Ovary (tissue), 7 donors: ENCODE measurements at regions not wholly inside any gene's neighbourhood (a gene's known extent, or its start where the extent isn't known, plus 50 kb on each side); places are given as distances from the start of the nearest gene placed in this dataset.

ENCODE experiments used
- DNase-seq, 5 donors: peaks; one replicate each; pipeline ENCODE4 v3.0.0-alpha.2; 2019 to 2020
- H3K27ac ChIP-seq, 2 donors: fragments of 200-600 bp; one replicate each; pipeline versions ENCODE4 v1.5.1 to v1.8.0; 2019 to 2022
- H3K27me3 ChIP-seq: fragments of 200-600 bp; one replicate; pipeline ENCODE4 v1.8.0; 2022
- H3K36me3 ChIP-seq: fragments of 200-600 bp; sonication (generic); one replicate; pipeline ENCODE4 v1.5.1; 2019
- H3K4me1 ChIP-seq: one replicate; pipeline ENCODE4 v1.8.1; 2013; ENCODE audit warnings: mild to moderate bottlenecking, moderate library complexity; ENCODE audit not compliant: insufficient read depth
- H3K4me3 ChIP-seq: fragments of 200-600 bp; sonication (generic); one replicate; pipeline ENCODE4 v1.5.1; 2017
- H3K9me3 ChIP-seq, 2 donors: fragments of 200-600 bp in 1 of 2; sonication (generic) in 1 of 2; one replicate each; pipeline versions ENCODE4 v1.5.1 to v1.8.1; 2013 to 2019; ENCODE audit warnings: mild to moderate bottlenecking in 1 of 2, moderate library complexity in 1 of 2
- EP300 ChIP-seq: sonication (generic); formaldehyde crosslinking; IDR thresholded peaks from one replicate; pipeline ENCODE4 v1.6.1; 2017; ENCODE audit warnings: antibody characterized with exemption
- POLR2A ChIP-seq: fragments of 450-650 bp; IDR thresholded peaks from one replicate; pipeline ENCODE4 v1.6.1; 2017; ENCODE audit warnings: antibody characterized with exemption, mild to moderate bottlenecking, moderate library complexity
- WGBS, 3 donors: extraction: QIAGEN DNeasy Blood & Tissue Kit in 1 of 3; methylation state at CpG; one replicate each; pipeline versions ENCODE4 v1.1.5 to v1.1.7; 2013 to 2017; 5-methylcytosine and 5-hydroxymethylcytosine counted together
- intact Hi-C, 4 donors: fragments of 100-400 bp; cut with DNase I; formaldehyde crosslinking; loops; one replicate each; pipeline versions ENCODE4 v1.11.0 to v1.15.1; 2022 to 2023
- TF ChIP-seq, protein P1 (sequence below), 3 donors: fragments of 450-650 bp in 2 of 3; fragments of 200-600 bp in 1 of 3; IDR thresholded peaks; one replicate each; pipeline versions ENCODE4 v1.5.1 to v1.8.0; 2016 to 2022; ENCODE audit warnings: antibody characterized with exemption in 3 of 3, mild to moderate bottlenecking in 1 of 3
- donor health status: DM: no; HTN: no; CAD: no; lungs with moderate emphysema.
- donor health status: DM: no; HTN: no; CAD: no.
- donor health status: Bipolar disorder and iron deficiency.
- donor health status: DM: no; HTN: no; CAD: no.
- donor health status: DM: yes; HTN: yes; CAD: no.

DNA sequence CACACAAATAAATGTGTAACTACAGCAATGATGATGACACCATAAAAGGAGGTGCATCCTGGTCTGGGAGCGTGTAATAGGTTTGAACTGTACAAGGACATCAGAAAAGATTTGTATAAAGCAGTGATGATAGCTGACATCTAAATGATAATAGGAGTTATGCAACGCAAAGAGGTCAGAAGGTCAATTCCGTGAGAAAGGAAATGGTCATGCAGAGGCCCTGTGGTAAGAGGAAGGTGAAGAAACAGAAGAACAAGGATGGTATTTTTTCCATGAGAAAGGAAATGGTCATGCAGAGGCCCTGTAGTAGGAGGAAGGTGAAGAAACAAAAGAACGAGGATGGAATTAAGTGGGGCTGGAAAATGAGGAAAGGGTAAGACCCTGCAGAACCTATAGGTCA, 106.7 kb upstream of the TMPO start:
- Histone ChIP-seq H3K27ac (no peak overlapping the region), H3K27me3 (no peaks in the 10 kb centered on the region), H3K36me3 (no peaks in the 10 kb centered on the region), H3K9me3 (no peaks in the 10 kb centered on the region), H3K4me1 (no peaks in the 10 kb centered on the region), H3K4me3 (no peak overlapping the region)
- intact Hi-C loops, result no loop called here
- no peak for TF ChIP-seq EP300
- no peak for TF ChIP-seq POLR2A
- TF ChIP-seq, protein P1, sequence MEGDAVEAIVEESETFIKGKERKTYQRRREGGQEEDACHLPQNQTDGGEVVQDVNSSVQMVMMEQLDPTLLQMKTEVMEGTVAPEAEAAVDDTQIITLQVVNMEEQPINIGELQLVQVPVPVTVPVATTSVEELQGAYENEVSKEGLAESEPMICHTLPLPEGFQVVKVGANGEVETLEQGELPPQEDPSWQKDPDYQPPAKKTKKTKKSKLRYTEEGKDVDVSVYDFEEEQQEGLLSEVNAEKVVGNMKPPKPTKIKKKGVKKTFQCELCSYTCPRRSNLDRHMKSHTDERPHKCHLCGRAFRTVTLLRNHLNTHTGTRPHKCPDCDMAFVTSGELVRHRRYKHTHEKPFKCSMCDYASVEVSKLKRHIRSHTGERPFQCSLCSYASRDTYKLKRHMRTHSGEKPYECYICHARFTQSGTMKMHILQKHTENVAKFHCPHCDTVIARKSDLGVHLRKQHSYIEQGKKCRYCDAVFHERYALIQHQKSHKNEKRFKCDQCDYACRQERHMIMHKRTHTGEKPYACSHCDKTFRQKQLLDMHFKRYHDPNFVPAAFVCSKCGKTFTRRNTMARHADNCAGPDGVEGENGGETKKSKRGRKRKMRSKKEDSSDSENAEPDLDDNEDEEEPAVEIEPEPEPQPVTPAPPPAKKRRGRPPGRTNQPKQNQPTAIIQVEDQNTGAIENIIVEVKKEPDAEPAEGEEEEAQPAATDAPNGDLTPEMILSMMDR (IDR thresholded peaks at IDR 0.05), result no peak
- 67 to 69% (median 68%) methylated on average over 4 of the region's 4 CpGs for WGBS, 3 donors
- no peak for DNase-seq

DNA sequence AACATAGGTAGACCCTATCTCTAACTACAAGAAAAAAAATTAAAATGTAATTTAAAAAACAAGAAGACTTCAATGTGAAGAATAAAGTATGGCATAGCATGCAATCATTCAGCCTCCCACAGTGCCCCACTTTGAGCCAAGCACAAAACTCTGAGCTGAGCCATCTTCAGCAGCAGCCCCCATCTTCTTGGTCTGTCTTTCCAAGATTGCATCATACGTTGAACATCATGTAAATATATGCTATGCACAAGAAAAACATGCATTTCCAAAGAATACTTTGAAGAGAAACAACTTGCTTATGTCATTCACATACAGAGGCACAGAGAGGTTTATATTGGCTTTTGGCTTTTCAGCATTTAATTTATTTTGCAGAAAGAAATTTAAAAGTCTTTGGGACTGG, 105.8 kb upstream of the TMPO start:
- no peaks in the 10 kb centered on the region for H3K4me1 ChIP-seq
- no peaks in the 10 kb centered on the region for H3K9me3 ChIP-seq
- H3K27ac ChIP-seq, result no peak overlapping the region
- TF ChIP-seq, protein P1 (IDR thresholded peaks at IDR 0.05), result no peak
- no peak for TF ChIP-seq POLR2A
- TF ChIP-seq EP300, result no peak
- H3K27me3 ChIP-seq, result no peaks in the 10 kb centered on the region
- H3K4me3 ChIP-seq, result no peak overlapping the region
- no peaks in the 10 kb centered on the region for H3K36me3 ChIP-seq
- WGBS, 3 donors, result 44 to 48% (median 45%) methylated on average over 1 of the region's 1 CpG
- DNase-seq, result no peak
- intact Hi-C loops, result no loop called here

DNA sequence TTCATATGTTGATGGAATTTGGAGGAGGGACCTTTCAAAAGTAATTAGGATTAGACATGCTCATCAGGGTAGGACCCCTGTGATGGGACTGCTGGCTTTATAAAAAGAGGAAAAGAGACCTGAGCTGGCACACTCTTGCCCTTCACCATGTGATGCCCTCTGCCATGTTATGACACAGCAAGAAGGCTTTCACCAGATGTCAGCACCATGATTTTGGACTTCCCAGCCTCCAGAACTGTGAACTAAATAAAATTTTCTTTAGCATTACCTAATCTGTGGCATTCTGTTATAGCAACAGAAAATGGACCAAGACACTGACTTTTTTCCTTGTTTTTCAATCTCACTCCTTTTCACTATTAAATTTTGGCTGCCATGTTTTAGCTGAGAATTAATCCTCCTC, 105.0 kb upstream of the TMPO start:
- DNase-seq, result no peak
- no peak overlapping the region for H3K27ac ChIP-seq
- no peaks in the 10 kb centered on the region for H3K27me3 ChIP-seq
- H3K4me1 ChIP-seq, result no peaks in the 10 kb centered on the region
- no peaks in the 10 kb centered on the region for H3K9me3 ChIP-seq
- H3K36me3 ChIP-seq, result no peaks in the 10 kb centered on the region
- H3K4me3 ChIP-seq, result no peak overlapping the region
- TF ChIP-seq EP300, result no peak
- TF ChIP-seq, protein P1 (IDR thresholded peaks at IDR 0.05), result no peak
- TF ChIP-seq POLR2A, result no peak
- intact Hi-C loops, result no loop called here

DNA sequence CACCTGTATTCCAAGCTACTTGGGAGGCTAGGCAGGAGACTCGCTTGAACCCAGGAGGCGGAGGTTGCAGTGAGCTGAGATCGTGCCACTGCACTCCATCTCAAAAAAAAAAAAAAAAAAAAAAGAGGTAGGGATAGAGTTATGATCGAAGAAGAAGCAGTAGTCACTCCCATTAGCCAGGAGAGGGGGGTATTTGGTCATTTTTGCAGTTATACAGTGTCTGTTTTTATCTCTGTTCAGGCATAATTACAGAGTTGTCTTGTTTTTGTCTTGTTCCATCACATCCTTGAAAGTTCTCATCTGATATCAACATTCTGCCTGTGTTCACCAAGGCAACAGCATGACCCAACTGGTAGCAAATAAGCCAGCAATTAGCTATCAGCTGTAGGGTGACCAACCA, 98.5 kb upstream of the TMPO start:
- Histone ChIP-seq H3K9me3 (no peaks in the 10 kb centered on the region), H3K36me3 (no peaks in the 10 kb centered on the region), H3K27ac (no peak overlapping the region), H3K4me3 (no peak overlapping the region), H3K27me3 (no peaks in the 10 kb centered on the region), H3K4me1 (peaks cover 20% of the 10 kb centered on the region)
- 31 to 42% (median 40%) methylated on average over 4 of the region's 4 CpGs for WGBS, 3 donors
- TF ChIP-seq, protein P1 (IDR thresholded peaks at IDR 0.05), result peak in 1 of 3 donors; percentile 33
- no peak for TF ChIP-seq POLR2A
- no peak for TF ChIP-seq EP300
- no peak for DNase-seq
- intact Hi-C loops, result loop anchor here in 1 of 4 donors (5.0 kb wide), 1 partner anchor 235 kb away; no protein-coding TSS in a partner anchor
